NCI-H526 (cell line): ENCODE measurements at regions not wholly inside any gene's neighbourhood (a gene's known extent, or its start where the extent isn't known, plus 50 kb on each side); places are given as distances from the start of the nearest gene placed in this dataset.
A peak's percentile ranks its signal among the peaks of the same experiment; 100 is the strongest.
"Not testable (repeated sequence)": the region's sequence is repeated elsewhere in the genome, so short reads cannot be mapped to it uniquely, and the experiment has no call there.

Source experiments
- DNase-seq, 2 experiments: peaks; one replicate each; lab custom pipeline; 2025; lab: John Stamatoyannopoulos, UW

- no peak for DNase-seq
These were observed 1226.6 kb upstream of the FAM98A start for GRCh38 chr2:34825686-34826085.

- DNase-seq: no peak
These were observed 1223.5 kb upstream of the FAM98A start for GRCh38 chr2:34822616-34823015.

- DNase-seq: peak; percentile 35 to 53
These were observed 1216.1 kb upstream of the FAM98A start for GRCh38 chr2:34815052-34815741.

GRCh38 chr2:34810456-34810855 lies 1211.4 kb upstream of the FAM98A start:
- DNase-seq: no peak

GRCh38 chr2:34808426-34808825 lies 1209.3 kb upstream of the FAM98A start:
- DNase-seq: no peak

GRCh38 chr2:34806891-34807290 lies 1207.8 kb upstream of the FAM98A start:
- no peak for DNase-seq

- no peak for DNase-seq
These were observed 1207.3 kb upstream of the FAM98A start for GRCh38 chr2:34806396-34806795.

GRCh38 chr2:34799556-34799955 lies 1200.5 kb upstream of the FAM98A start:
- DNase-seq: no peak

- not testable (repeated sequence) for DNase-seq
These were observed 1196.5 kb upstream of the FAM98A start for GRCh38 chr2:34795586-34795985.

- DNase-seq: no peak
These were observed 1190.1 kb upstream of the FAM98A start for GRCh38 chr2:34789169-34789568.

- DNase-seq: no peak
These were observed 1188.2 kb upstream of the FAM98A start for GRCh38 chr2:34787341-34787740.

- no peak for DNase-seq
These were observed 1186.2 kb upstream of the FAM98A start for GRCh38 chr2:34785206-34785785.

- DNase-seq: no peak
These were observed 1185.6 kb upstream of the FAM98A start for GRCh38 chr2:34784701-34785100.

GRCh38 chr2:34750742-34751141 lies 1151.6 kb upstream of the FAM98A start:
- DNase-seq: not testable (repeated sequence)

- DNase-seq: peak; percentile 8 to 55
These were observed 1148.5 kb upstream of the FAM98A start for GRCh38 chr2:34747643-34748042.

GRCh38 chr2:34738691-34739090 lies 1139.6 kb upstream of the FAM98A start:
- no peak for DNase-seq

- no peak for DNase-seq
These were observed 1138.0 kb upstream of the FAM98A start for GRCh38 chr2:34737146-34737545.

GRCh38 chr2:34736482-34736881 lies 1137.4 kb upstream of the FAM98A start:
- DNase-seq: no peak

- no peak for DNase-seq
These were observed 1135.6 kb upstream of the FAM98A start for GRCh38 chr2:34734662-34735061.

GRCh38 chr2:34734042-34734441 lies 1134.9 kb upstream of the FAM98A start:
- no peak for DNase-seq

- peak in 1 of 2 experiments; percentile 5 for DNase-seq
These were observed 1132.2 kb upstream of the FAM98A start for GRCh38 chr2:34731292-34731691.

GRCh38 chr2:34729845-34730244 lies 1130.7 kb upstream of the FAM98A start:
- DNase-seq: no peak

- no peak for DNase-seq
These were observed 1125.0 kb upstream of the FAM98A start for GRCh38 chr2:34724107-34724506.

GRCh38 chr2:34723683-34724082 lies 1124.6 kb upstream of the FAM98A start:
- DNase-seq: no peak
